ENCODE measurements at regions not wholly inside any gene's neighbourhood (a gene's known extent, or its start where the extent isn't known, plus 50 kb on each side); places are given as distances from the start of the nearest gene placed in this dataset.

GRCh38 chr14:32027255-32027939 is 49.7 kb upstream of the ARHGAP5 start:
- no peak for DNase-seq

Data from NCI-H1436 (cell line).